ENCODE measurements at regions not wholly inside any gene's neighbourhood (a gene's known extent, or its start where the extent isn't known, plus 50 kb on each side); places are given as distances from the start of the nearest gene placed in this dataset.

DNA sequence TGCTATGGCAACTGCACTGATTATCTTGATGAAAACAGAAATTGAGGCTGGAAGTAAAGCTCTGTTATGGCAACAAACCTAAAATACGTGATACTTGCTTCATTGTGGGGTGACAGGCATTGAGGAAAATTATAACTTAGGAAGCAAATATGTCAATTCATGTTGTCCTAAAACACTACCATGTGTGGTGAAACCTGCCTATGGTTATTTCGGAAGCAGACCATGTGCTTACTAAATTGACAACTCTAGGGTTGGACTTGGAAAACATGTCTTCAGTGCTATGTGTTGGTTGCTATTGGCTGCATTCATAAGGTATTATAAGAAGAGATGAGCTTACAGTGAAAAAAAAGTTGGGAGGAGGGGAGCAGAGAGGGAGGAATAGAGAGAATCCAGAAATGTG lies 55.0 kb upstream of the C14orf132 start:
- H3K36me3 Mint-ChIP-seq (ENCODE audit: low read depth): no peaks in the 10 kb centered on the region
- POLR2A ChIA-PET: interaction anchor here (0.9 kb wide), 1 partner anchor 10 kb away, joined by 5 read pairs; no protein-coding TSS in a partner anchor
- Histone ChIP-seq H3K4me1 (ENCODE audit: insufficient read depth, low read length) (no peaks in the 10 kb centered on the region), H3K9me3 (ENCODE audit: control insufficient read depth in 1 of 2, insufficient read depth in 1 of 2, low read length in 2 of 2) (no peaks in the 10 kb centered on the region), H3K27ac (ENCODE audit: low read depth in 1 of 2, low read length in 2 of 2) (no peak overlapping the region), H3K36me3 (ENCODE audit: insufficient read depth, low read length) (no peaks in the 10 kb centered on the region), H3K4me3 (ENCODE audit: low read length) (no peak overlapping the region), H3K27me3 (ENCODE audit: control insufficient read depth in 1 of 2, insufficient read depth in 2 of 2, low read length in 2 of 2) (peaks cover 19 to 27% of the 10 kb centered on the region in 2 experiments)
- H3K27ac Mint-ChIP-seq: no peak overlapping the region
- no peak for ATAC-seq (ENCODE audit: poor library complexity)
- CTCF ChIA-PET: no interaction called here
- no peak overlapping the region for H3K4me3 Mint-ChIP-seq
- DNase-seq: no peak
- TF ChIP-seq, protein P1, sequence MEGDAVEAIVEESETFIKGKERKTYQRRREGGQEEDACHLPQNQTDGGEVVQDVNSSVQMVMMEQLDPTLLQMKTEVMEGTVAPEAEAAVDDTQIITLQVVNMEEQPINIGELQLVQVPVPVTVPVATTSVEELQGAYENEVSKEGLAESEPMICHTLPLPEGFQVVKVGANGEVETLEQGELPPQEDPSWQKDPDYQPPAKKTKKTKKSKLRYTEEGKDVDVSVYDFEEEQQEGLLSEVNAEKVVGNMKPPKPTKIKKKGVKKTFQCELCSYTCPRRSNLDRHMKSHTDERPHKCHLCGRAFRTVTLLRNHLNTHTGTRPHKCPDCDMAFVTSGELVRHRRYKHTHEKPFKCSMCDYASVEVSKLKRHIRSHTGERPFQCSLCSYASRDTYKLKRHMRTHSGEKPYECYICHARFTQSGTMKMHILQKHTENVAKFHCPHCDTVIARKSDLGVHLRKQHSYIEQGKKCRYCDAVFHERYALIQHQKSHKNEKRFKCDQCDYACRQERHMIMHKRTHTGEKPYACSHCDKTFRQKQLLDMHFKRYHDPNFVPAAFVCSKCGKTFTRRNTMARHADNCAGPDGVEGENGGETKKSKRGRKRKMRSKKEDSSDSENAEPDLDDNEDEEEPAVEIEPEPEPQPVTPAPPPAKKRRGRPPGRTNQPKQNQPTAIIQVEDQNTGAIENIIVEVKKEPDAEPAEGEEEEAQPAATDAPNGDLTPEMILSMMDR (IDR thresholded peaks at IDR 0.05): no peak
- no peaks in the 10 kb centered on the region for H3K4me1 Mint-ChIP-seq (ENCODE audit: low read depth)
- peaks cover 47% of the 10 kb centered on the region for H3K27me3 Mint-ChIP-seq
- no peaks in the 10 kb centered on the region for H3K9me3 Mint-ChIP-seq
- intact Hi-C loops (cut with DNase I, micrococcal nuclease): no loop called here
